HEK293 (cell line): ENCODE measurements at regions not wholly inside any gene's neighbourhood (a gene's known extent, or its start where the extent isn't known, plus 50 kb on each side); places are given as distances from the start of the nearest gene placed in this dataset.

Experiments used
- ZBTB1 ChIP-seq: fragments of 450-650 bp; formaldehyde crosslinking; IDR thresholded peaks from 2 replicates; pipeline ENCODE4 v1.5.1; 2016; ENCODE audit warnings: missing biosample characterization, missing genetic modification characterization
- ZNF169 ChIP-seq: fragments of 450-650 bp; formaldehyde crosslinking; IDR thresholded peaks from 2 replicates; pipeline ENCODE4 v1.5.1; 2016; ENCODE audit warnings: missing biosample characterization, missing genetic modification characterization
- ZNF610 ChIP-seq: fragments of 450-650 bp; formaldehyde crosslinking; IDR thresholded peaks from 2 replicates; pipeline ENCODE4 v1.5.1; 2016; ENCODE audit warnings: missing biosample characterization, missing genetic modification characterization, borderline replicate concordance
- ZSCAN30 ChIP-seq: fragments of 450-650 bp; IDR thresholded peaks from 2 replicates; pipeline ENCODE4 v1.5.1; 2018; ENCODE audit warnings: missing biosample characterization, mild to moderate bottlenecking, missing genetic modification characterization, moderate library complexity
- TF ChIP-seq, protein P1 (sequence below): fragments of 450-650 bp; formaldehyde crosslinking; IDR thresholded peaks from 2 replicates; pipeline ENCODE4 v1.5.1; 2016; ENCODE audit warnings: missing biosample characterization, missing genetic modification characterization
- TF ChIP-seq, protein P2 (sequence below): fragments of 450-650 bp; formaldehyde crosslinking; IDR thresholded peaks from 2 replicates; pipeline ENCODE4 v1.5.1; 2016; ENCODE audit warnings: missing biosample characterization, missing genetic modification characterization
- TF ChIP-seq, protein P3 (sequence below): fragments of 450-650 bp; formaldehyde crosslinking; IDR thresholded peaks from 2 replicates; pipeline ENCODE4 v1.5.1; 2017; ENCODE audit warnings: missing biosample characterization, missing genetic modification characterization

DNA sequence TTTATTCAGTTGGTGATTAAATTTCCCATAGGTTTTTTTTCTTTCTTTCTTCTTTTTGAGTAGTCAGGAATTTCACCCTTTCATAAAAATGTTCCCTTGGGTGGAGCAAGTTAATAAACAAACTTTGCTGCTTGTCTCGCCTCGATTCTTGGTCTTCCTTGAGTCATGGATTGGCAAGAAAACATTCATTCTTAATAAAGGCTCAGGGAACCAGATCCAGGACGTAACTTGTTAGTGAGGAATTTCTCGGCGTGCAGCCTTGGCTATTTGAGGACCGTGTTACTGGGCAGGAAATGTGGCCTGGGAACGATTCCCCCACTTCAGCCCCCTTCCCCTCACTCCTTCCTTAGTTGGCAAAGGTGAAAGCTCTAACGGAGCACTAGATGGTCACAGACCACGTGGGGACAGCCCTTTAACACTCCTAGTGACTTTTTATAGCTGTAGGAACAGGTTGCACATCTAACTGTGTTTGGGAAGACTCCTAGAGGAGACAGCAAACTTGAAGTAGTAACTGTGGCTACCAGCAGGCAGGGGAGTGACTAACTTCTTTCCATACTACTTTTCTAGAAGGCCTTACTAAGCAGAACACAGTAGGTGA, 106.8 kb downstream of the UCHL1 start:
- TF ChIP-seq, protein P1, sequence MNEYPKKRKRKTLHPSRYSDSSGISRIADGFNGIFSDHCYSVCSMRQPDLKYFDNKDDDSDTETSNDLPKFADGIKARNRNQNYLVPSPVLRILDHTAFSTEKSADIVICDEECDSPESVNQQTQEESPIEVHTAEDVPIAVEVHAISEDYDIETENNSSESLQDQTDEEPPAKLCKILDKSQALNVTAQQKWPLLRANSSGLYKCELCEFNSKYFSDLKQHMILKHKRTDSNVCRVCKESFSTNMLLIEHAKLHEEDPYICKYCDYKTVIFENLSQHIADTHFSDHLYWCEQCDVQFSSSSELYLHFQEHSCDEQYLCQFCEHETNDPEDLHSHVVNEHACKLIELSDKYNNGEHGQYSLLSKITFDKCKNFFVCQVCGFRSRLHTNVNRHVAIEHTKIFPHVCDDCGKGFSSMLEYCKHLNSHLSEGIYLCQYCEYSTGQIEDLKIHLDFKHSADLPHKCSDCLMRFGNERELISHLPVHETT (tag by site-specific recombination): no peak
- TF ChIP-seq ZNF169 (tag by site-specific recombination) (no peak), ZSCAN30 (tag by site-specific recombination) (no peak), ZNF610 (tag by site-specific recombination) (no peak), ZBTB1 (tag by site-specific recombination) (no peak)
- TF ChIP-seq, protein P2, sequence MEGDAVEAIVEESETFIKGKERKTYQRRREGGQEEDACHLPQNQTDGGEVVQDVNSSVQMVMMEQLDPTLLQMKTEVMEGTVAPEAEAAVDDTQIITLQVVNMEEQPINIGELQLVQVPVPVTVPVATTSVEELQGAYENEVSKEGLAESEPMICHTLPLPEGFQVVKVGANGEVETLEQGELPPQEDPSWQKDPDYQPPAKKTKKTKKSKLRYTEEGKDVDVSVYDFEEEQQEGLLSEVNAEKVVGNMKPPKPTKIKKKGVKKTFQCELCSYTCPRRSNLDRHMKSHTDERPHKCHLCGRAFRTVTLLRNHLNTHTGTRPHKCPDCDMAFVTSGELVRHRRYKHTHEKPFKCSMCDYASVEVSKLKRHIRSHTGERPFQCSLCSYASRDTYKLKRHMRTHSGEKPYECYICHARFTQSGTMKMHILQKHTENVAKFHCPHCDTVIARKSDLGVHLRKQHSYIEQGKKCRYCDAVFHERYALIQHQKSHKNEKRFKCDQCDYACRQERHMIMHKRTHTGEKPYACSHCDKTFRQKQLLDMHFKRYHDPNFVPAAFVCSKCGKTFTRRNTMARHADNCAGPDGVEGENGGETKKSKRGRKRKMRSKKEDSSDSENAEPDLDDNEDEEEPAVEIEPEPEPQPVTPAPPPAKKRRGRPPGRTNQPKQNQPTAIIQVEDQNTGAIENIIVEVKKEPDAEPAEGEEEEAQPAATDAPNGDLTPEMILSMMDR (tag by site-specific recombination): no peak
- TF ChIP-seq, protein P3, sequence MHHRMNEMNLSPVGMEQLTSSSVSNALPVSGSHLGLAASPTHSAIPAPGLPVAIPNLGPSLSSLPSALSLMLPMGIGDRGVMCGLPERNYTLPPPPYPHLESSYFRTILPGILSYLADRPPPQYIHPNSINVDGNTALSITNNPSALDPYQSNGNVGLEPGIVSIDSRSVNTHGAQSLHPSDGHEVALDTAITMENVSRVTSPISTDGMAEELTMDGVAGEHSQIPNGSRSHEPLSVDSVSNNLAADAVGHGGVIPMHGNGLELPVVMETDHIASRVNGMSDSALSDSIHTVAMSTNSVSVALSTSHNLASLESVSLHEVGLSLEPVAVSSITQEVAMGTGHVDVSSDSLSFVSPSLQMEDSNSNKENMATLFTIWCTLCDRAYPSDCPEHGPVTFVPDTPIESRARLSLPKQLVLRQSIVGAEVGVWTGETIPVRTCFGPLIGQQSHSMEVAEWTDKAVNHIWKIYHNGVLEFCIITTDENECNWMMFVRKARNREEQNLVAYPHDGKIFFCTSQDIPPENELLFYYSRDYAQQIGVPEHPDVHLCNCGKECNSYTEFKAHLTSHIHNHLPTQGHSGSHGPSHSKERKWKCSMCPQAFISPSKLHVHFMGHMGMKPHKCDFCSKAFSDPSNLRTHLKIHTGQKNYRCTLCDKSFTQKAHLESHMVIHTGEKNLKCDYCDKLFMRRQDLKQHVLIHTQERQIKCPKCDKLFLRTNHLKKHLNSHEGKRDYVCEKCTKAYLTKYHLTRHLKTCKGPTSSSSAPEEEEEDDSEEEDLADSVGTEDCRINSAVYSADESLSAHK (tag by site-specific recombination): no peak
